Right lobe of liver (tissue), 6 donors: ENCODE measurements at regions not wholly inside any gene's neighbourhood (a gene's known extent, or its start where the extent isn't known, plus 50 kb on each side); places are given as distances from the start of the nearest gene placed in this dataset.

Experiments used
- ATAC-seq, 4 donors: fragments of 200-7000 bp; cut with Tn5 transposase; one replicate each; pipeline ENCODE4 v1.9.1; 2020; ENCODE audit warnings: mild to moderate bottlenecking in 4 of 4, moderate library complexity in 4 of 4
- DNase-seq, 3 donors: peaks; one replicate each; pipeline ENCODE4 v3.0.0-alpha.2; 2020
- H3K27ac ChIP-seq, 3 donors: fragments of 200-600 bp; one replicate each; pipeline ENCODE4 v1.8.0; 2022
- H3K27me3 ChIP-seq, 2 donors: fragments of 200-600 bp; one replicate each; pipeline ENCODE4 v1.8.0; 2022
- H3K36me3 ChIP-seq, 4 donors: fragments of 200-600 bp; sonication (generic) in 1 of 4; one replicate each; pipeline versions ENCODE4 v1.5.1 to v1.8.0; 2017 to 2022; ENCODE audit warnings: control low read depth in 1 of 4
- H3K4me1 ChIP-seq, 4 donors: fragments of 200-600 bp; sonication (generic) in 1 of 4; one replicate each; pipeline versions ENCODE4 v1.5.1 to v1.8.0; 2017 to 2022; ENCODE audit warnings: control low read depth in 1 of 4
- H3K4me3 ChIP-seq, 3 donors: fragments of 200-600 bp; one replicate each; pipeline ENCODE4 v1.8.0; 2022
- H3K9me3 ChIP-seq, 4 donors: fragments of 200-600 bp; sonication (generic) in 1 of 4; one replicate each; pipeline versions ENCODE4 v1.5.1 to v1.8.0; 2017 to 2022; ENCODE audit warnings: control low read depth in 1 of 4
- POLR2A ChIP-seq: fragments of 450-650 bp; IDR thresholded peaks from one replicate; pipeline ENCODE4 v1.6.1; 2017; ENCODE audit warnings: antibody characterized with exemption, mild to moderate bottlenecking
- WGBS: methylation state at CpG from one replicate; pipeline ENCODE4 v1.1.6; 2018; ENCODE audit warnings: low coverage, low lambda C conversion rate; ENCODE audit not compliant: insufficient coverage; ENCODE audit errors: missing lambda C conversion rate; 5-methylcytosine and 5-hydroxymethylcytosine counted together
- intact Hi-C, 2 donors: fragments of 100-400 bp; cut with DNase I; formaldehyde crosslinking; loops; one replicate each; pipeline versions ENCODE4 v1.11.2 to v1.14.1; 2022
- TF ChIP-seq, protein P1 (sequence below), 4 donors: fragments of 200-600 bp in 3 of 4; fragments of 450-650 bp in 1 of 4; IDR thresholded peaks; one replicate each; pipeline versions ENCODE4 v1.5.1 to v1.8.0; 2016 to 2022; ENCODE audit warnings: antibody characterized with exemption in 4 of 4, mild to moderate bottlenecking in 2 of 4
- donor health status: DM: no; HTN: yes; CAD: no.
- donor health status: DM: no; HTN: no; CAD: no.
- donor health status: DM: no; HTN: no; CAD: no.
- donor health status: DM: no; HTN: yes; CAD: no.
- donor health status: DM: no; HTN: yes; CAD: no.

- intact Hi-C loops: no loop called here
- DNase-seq (no peak), ATAC-seq (no peak)
- 73% methylated on average over 6 of the region's 6 CpGs for WGBS
- Histone ChIP-seq H3K36me3 (no peaks in the 10 kb centered on the region), H3K27me3 (no peaks in the 10 kb centered on the region), H3K4me3 (no peak overlapping the region), H3K9me3 (no peaks in the 10 kb centered on the region), H3K4me1 (peaks cover 0 to 13% (median 0%) of the 10 kb centered on the region in 4 donors), H3K27ac (no peak overlapping the region)
- TF ChIP-seq POLR2A: no peak
Observed at GRCh38 chr18:22549260-22549937, 131.7 kb upstream of the CTAGE1 start.

GRCh38 chr18:22550366-22550765 is 132.7 kb upstream of the CTAGE1 start:
- Histone ChIP-seq H3K4me1 (peaks cover 0 to 13% (median 0%) of the 10 kb centered on the region in 4 donors), H3K27ac (no peak overlapping the region), H3K4me3 (no peak overlapping the region), H3K36me3 (no peaks in the 10 kb centered on the region), H3K27me3 (no peaks in the 10 kb centered on the region), H3K9me3 (no peaks in the 10 kb centered on the region)
- DNase-seq (no peak), ATAC-seq (no peak)
- WGBS: 88% methylated on average over 2 of the region's 2 CpGs
- intact Hi-C loops: loop anchor here (10.0 kb wide), 3 partner anchors 56 to 386 kb away; partner anchors contain the start of gene GATA6 (in 1 of the 2)
- no peak for TF ChIP-seq POLR2A
- TF ChIP-seq, protein P1, sequence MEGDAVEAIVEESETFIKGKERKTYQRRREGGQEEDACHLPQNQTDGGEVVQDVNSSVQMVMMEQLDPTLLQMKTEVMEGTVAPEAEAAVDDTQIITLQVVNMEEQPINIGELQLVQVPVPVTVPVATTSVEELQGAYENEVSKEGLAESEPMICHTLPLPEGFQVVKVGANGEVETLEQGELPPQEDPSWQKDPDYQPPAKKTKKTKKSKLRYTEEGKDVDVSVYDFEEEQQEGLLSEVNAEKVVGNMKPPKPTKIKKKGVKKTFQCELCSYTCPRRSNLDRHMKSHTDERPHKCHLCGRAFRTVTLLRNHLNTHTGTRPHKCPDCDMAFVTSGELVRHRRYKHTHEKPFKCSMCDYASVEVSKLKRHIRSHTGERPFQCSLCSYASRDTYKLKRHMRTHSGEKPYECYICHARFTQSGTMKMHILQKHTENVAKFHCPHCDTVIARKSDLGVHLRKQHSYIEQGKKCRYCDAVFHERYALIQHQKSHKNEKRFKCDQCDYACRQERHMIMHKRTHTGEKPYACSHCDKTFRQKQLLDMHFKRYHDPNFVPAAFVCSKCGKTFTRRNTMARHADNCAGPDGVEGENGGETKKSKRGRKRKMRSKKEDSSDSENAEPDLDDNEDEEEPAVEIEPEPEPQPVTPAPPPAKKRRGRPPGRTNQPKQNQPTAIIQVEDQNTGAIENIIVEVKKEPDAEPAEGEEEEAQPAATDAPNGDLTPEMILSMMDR (IDR thresholded peaks at IDR 0.05): no peak

DNA sequence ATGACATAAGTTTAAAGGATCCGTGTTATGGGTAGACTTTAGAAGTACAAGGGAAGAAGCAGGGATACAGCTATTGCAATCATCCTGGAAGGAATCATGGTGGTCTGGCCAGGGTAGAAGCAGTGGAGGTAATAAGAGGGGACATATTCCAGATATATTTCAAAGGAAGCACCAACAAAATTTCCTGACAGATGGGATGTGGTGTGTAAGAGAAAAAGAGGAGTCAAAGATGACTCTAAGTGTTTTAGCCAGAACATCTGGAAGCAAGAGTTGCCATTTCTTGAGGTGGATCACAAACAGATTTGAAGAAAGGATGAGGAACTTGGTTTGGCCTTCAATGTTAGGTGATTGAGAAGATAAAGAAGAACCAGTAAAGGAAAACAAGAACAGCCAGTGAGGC is 133.1 kb upstream of the CTAGE1 start:
- DNase-seq (no peak), ATAC-seq (no peak)
- H3K4me3 ChIP-seq: no peak overlapping the region
- H3K36me3 ChIP-seq: no peaks in the 10 kb centered on the region
- intact Hi-C loops: loop anchor here (10.0 kb wide), 3 partner anchors 56 to 386 kb away; partner anchors contain the start of gene GATA6 (in 1 of the 2)
- no peaks in the 10 kb centered on the region for H3K9me3 ChIP-seq
- H3K27me3 ChIP-seq: no peaks in the 10 kb centered on the region
- TF ChIP-seq, protein P1 (IDR thresholded peaks at IDR 0.05): no peak
- no peak for TF ChIP-seq POLR2A
- H3K4me1 ChIP-seq: peaks cover 0 to 13% (median 0%) of the 10 kb centered on the region in 4 donors
- peak overlapping the region in 1 of 3 donors; percentile 78 for H3K27ac ChIP-seq
- WGBS: 92% methylated on average over 1 of the region's 1 CpG

DNA sequence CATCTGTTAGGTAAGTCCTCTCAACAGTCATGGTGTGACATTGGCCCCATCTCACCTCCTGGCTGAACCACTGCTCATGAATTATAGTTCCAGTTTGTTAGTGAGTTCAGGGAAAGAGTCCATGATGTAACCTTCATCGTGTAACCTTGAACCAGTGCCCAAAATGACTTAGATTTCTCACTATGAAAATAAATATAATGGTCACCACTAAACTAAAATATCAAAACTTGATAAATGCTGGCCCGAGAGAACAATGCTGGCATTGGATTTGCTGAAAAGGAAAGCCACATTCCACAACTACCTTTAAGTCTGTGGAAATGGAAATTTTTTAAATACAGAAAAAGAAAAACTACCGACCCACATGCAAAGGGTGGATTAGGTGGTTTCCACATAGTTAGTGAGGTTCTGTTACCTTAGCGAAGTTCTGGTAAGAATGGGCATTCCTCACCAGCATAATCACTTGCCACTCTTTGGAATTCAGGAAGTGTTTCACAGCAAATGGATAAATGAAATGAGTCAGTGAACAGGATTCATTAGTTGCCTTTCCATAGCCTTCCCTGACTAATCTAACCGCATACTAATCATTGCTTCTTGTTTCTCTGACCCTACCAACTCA is 133.9 kb upstream of the CTAGE1 start:
- TF ChIP-seq POLR2A: no peak
- TF ChIP-seq, protein P1 (IDR thresholded peaks at IDR 0.05): no peak
- ATAC-seq (peak in 3 of 4 donors; percentile 65 to 79 (median 67)), DNase-seq (no peak)
- Histone ChIP-seq H3K27me3 (no peaks in the 10 kb centered on the region), H3K36me3 (no peaks in the 10 kb centered on the region), H3K4me1 (peaks cover 0 to 20% (median 0%) of the 10 kb centered on the region in 4 donors), H3K27ac (peak overlapping the region in 1 of 3 donors; percentile 78), H3K9me3 (no peaks in the 10 kb centered on the region), H3K4me3 (no peak overlapping the region)
- WGBS: 40% methylated on average over 5 of the region's 5 CpGs
- intact Hi-C loops: loop anchor here (10.0 kb wide), 3 partner anchors 57 to 387 kb away; partner anchors contain the start of gene GATA6 (in 1 of the 2)

DNA sequence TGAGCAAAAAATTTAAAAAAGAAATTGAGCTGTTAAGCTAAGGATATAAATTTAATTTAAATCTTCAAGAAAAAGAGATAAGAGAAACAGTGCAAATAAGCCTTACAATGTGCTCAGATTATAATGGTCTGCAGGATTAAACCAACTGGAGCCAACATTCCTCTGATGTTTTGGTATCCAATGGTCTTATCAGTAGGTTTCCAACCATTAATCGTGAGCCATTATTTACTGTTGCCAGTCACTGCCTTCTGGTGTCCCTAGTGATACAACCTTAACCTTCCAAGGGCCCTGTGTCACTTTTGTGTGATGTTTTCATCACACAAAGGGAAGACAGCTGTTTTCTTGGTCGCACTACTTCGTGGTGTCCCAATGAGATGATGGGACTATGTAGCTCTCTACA is 134.5 kb upstream of the CTAGE1 start:
- TF ChIP-seq, protein P1 (IDR thresholded peaks at IDR 0.05): no peak
- no peak for TF ChIP-seq POLR2A
- ATAC-seq (peak in 1 of 4 donors; percentile 3), DNase-seq (no peak)
- H3K4me3 ChIP-seq: no peak overlapping the region
- no peaks in the 10 kb centered on the region for H3K36me3 ChIP-seq
- 35% methylated on average over 3 of the region's 3 CpGs for WGBS
- no peaks in the 10 kb centered on the region for H3K27me3 ChIP-seq
- intact Hi-C loops: loop anchor here (10.0 kb wide), 3 partner anchors 57 to 387 kb away; partner anchors contain the start of gene GATA6 (in 1 of the 2)
- H3K4me1 ChIP-seq: peaks cover 0 to 26% (median 0%) of the 10 kb centered on the region in 4 donors
- H3K27ac ChIP-seq: peak overlapping the region in 1 of 3 donors; percentile 78
- H3K9me3 ChIP-seq: no peaks in the 10 kb centered on the region
